Activated naive CD4-positive, alpha-beta T cell treated with anti-CD3 and anti-CD28 coated beads, Interleukin-2, amount 50 U/mL, for 24 hours (primary cell): ENCODE measurements at regions not wholly inside any gene's neighbourhood (a gene's known extent, or its start where the extent isn't known, plus 50 kb on each side); places are given as distances from the start of the nearest gene placed in this dataset.

Source experiments
- H3K27ac Mint-ChIP-seq: one replicate; pipeline ENCODE4 v1.8.0; 2021; ENCODE audit warnings: mild to moderate bottlenecking, mixed read lengths
- H3K27me3 Mint-ChIP-seq: one replicate; pipeline ENCODE4 v1.8.0; 2021; ENCODE audit warnings: mixed read lengths
- H3K36me3 Mint-ChIP-seq: one replicate; pipeline ENCODE4 v1.8.0; 2021; ENCODE audit warnings: mixed read lengths
- H3K4me1 Mint-ChIP-seq: one replicate; pipeline ENCODE4 v1.8.0; 2021; ENCODE audit warnings: mixed read lengths
- H3K4me3 Mint-ChIP-seq: one replicate; pipeline ENCODE4 v1.8.0; 2021; ENCODE audit warnings: mild to moderate bottlenecking, mixed read lengths
- H3K9me3 Mint-ChIP-seq: one replicate; pipeline ENCODE4 v1.8.0; 2021; ENCODE audit warnings: mixed read lengths

DNA sequence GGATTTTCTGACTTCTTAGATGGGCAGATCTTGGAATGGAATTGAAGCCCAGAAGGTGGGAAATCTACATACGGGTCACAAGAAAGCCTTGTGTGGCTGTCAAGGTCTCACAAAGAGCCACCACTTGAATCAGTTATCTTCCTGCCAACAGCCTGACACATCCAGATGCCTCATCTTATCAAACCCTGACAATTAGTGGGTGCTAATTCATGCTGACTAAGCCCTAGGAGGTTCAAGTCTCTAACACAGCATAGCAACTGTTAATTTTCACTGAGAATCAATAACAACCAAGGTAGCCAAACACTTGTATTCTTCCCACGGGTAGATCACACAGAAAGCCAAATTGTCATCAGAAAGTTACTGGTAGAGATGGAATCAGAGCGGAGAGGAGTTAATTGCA is 222.2 kb downstream of the TMEM167A start:
- no peak overlapping the region for H3K4me3 Mint-ChIP-seq
- no peak overlapping the region for H3K27ac Mint-ChIP-seq
- H3K9me3 Mint-ChIP-seq: no peaks in the 10 kb centered on the region
- H3K4me1 Mint-ChIP-seq: no peaks in the 10 kb centered on the region
- no peaks in the 10 kb centered on the region for H3K27me3 Mint-ChIP-seq
- H3K36me3 Mint-ChIP-seq: no peaks in the 10 kb centered on the region

DNA sequence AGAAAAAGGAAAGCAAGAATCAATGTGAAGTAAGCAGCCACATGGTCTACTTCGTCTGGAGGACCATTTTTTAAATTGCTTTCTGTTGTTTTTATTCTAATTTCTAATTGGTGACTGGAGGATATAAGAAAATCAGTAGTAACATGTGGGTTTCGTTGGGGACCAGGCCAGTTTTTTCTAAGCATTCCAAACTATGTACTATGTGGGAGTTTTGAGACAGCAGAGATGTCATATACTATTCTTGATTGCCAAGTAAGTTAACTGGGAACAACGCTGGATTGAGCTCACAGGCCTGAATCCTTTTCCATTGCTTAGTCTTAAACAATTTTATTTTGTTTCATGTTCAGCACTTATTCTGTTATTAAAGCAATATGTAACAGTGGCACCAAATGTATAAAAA is 225.7 kb downstream of the TMEM167A start:
- Mint-ChIP-seq H3K27me3 (peaks cover 4% of the 10 kb centered on the region), H3K4me3 (no peak overlapping the region), H3K9me3 (no peaks in the 10 kb centered on the region), H3K27ac (no peak overlapping the region), H3K4me1 (no peaks in the 10 kb centered on the region), H3K36me3 (no peaks in the 10 kb centered on the region)

DNA sequence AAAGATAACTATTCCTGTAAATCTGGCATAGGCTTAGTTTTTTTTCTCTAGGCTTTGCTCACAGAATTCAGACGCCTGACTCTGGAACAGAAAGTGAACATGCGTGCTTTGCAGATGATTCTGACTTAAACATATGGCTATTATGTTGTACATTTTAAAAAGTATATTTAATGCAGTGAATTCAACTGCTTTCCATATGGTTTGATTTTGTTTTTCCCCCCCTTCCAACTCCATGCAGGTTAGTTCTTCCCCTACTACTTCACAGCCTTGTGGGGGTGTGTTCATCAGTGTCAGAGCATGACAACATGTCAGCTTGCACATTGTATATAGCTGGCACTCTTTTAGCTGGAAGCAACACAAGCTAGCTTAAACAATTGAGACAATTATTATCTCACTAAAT is 226.8 kb downstream of the TMEM167A start:
- Mint-ChIP-seq H3K36me3 (no peaks in the 10 kb centered on the region), H3K4me1 (no peaks in the 10 kb centered on the region), H3K27ac (no peak overlapping the region), H3K4me3 (no peak overlapping the region), H3K9me3 (no peaks in the 10 kb centered on the region), H3K27me3 (peaks cover 5% of the 10 kb centered on the region)

DNA sequence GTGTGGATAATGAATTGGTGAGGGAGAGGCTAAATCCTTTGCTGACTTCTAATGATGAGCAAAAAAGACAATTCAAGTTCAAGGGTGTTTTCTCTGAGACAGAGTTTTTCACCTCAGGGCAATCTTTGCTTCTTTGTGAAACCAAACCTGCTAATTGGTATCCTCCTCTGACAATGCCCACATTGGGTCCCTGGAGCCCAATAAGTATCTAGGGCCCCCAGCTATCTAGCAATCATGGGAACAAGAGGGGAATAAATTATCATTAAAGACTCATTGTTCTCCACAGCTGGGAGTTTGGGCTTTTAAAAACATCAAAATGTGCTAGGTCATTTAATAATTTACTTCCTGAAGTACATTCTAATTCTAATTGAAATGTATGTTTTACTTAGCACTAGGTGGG is 227.3 kb downstream of the TMEM167A start:
- H3K4me1 Mint-ChIP-seq: no peaks in the 10 kb centered on the region
- H3K27ac Mint-ChIP-seq: no peak overlapping the region
- no peak overlapping the region for H3K4me3 Mint-ChIP-seq
- H3K27me3 Mint-ChIP-seq: peaks cover 6% of the 10 kb centered on the region
- no peaks in the 10 kb centered on the region for H3K36me3 Mint-ChIP-seq
- no peaks in the 10 kb centered on the region for H3K9me3 Mint-ChIP-seq

DNA sequence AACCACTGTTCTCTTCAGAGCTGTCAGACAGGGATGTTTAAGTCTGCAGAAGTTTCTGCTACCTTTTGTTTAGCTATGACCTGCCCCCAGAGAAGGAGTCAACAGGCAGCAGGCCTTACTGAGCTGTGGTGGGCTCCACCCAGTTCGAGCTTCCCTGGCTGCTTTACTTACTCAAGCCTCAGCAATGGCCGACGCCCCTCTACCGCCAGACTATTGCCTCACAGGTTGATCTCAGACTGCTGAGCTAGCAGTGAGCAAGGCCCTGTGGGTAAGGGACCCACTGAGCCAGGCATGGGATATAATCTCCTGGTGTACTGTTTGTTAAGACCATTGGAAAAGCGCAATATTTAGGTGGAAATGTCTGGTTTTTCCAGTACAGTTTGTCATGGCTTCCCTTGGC is 229.6 kb downstream of the TMEM167A start:
- Mint-ChIP-seq H3K27ac (no peak overlapping the region), H3K9me3 (peaks cover 4% of the 10 kb centered on the region), H3K4me1 (no peaks in the 10 kb centered on the region), H3K4me3 (no peak overlapping the region), H3K27me3 (peaks cover 8% of the 10 kb centered on the region), H3K36me3 (no peaks in the 10 kb centered on the region)

DNA sequence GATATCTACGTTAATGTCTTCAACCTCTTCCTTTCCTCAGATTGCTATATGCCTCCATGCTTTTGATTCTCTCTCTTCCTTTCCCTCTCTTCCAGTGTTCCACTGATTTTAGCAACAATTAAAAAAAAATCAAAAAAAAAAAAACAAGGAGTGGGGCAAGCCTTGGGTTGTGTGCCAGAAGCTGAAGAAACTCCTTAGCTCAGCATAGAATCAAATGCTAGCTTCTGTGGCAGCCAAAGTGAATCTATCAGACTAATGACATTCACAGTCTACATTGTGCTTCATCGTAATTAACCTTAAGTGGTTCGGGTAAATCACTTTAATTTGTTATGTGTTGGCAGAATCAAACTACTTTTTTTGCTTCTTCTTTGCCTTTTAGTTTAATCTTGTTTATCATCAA is 237.3 kb downstream of the TMEM167A start:
- H3K27me3 Mint-ChIP-seq: peaks cover 2% of the 10 kb centered on the region
- no peak overlapping the region for H3K4me3 Mint-ChIP-seq
- no peaks in the 10 kb centered on the region for H3K4me1 Mint-ChIP-seq
- no peaks in the 10 kb centered on the region for H3K36me3 Mint-ChIP-seq
- H3K27ac Mint-ChIP-seq: no peak overlapping the region
- peaks cover 13% of the 10 kb centered on the region for H3K9me3 Mint-ChIP-seq

DNA sequence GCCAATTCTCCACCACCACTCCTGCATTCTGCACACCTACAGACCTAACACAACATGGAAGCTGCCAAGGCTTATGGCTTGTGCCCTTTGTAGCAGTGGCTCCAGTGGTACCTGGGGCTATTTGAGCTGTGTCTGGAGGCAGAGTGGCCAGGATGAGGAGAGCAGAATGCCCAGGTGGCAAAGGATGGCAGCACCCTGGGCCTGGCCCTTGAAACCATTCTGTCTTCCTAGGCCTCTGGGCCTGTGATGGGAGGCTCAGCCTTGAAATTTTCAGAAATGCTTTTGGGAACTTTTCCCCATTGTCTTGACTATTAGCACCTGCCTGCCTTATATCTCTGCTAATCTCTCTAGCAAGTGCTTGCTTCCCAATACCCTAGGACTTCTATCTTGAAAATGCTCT is 241.7 kb downstream of the TMEM167A start:
- H3K4me3 Mint-ChIP-seq: no peak overlapping the region
- H3K27ac Mint-ChIP-seq: no peak overlapping the region
- H3K36me3 Mint-ChIP-seq: no peaks in the 10 kb centered on the region
- peaks cover under 1% of the 10 kb centered on the region for H3K27me3 Mint-ChIP-seq
- peaks cover 9% of the 10 kb centered on the region for H3K9me3 Mint-ChIP-seq
- no peaks in the 10 kb centered on the region for H3K4me1 Mint-ChIP-seq

DNA sequence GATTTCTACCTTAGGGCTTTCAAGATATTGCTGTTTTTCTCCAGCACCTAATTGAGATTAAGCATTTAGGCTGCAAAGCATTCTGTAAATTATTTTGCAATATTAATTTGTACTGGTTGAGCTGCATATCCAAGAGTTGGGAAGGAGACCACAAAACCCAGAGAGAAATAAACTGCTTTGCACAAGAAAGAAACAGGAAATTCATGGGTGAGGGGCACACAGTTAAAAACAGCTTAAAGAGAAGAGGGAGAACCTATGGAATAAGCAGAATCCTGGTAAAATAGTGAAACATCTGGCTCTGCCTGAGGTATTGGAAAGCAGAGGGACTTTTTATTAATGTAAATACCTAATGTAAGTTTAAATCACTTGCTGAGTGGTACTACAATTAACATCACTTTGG is 243.0 kb downstream of the TMEM167A start:
- peaks cover 3% of the 10 kb centered on the region for H3K27me3 Mint-ChIP-seq
- H3K36me3 Mint-ChIP-seq: no peaks in the 10 kb centered on the region
- no peak overlapping the region for H3K4me3 Mint-ChIP-seq
- no peaks in the 10 kb centered on the region for H3K4me1 Mint-ChIP-seq
- peaks cover 9% of the 10 kb centered on the region for H3K9me3 Mint-ChIP-seq
- H3K27ac Mint-ChIP-seq: no peak overlapping the region

DNA sequence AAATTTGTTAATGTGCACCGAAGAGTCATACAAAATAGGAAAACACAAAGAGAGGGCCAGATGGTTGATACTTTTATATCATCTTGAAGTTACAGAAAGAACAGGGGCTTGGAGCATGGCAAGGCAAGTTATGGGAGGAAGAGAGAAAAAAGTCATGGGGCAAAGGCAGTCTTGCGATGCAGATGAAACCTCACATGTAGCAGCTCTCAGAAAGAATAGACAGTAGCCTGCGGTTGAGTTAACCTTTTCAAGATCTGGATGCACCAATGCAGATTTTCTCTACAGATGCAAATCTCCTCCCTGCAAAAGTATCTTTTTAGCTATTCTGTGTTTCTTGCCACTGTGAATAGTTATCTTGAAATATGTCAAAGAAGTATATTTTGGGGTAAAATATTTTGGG is 243.9 kb downstream of the TMEM167A start:
- Mint-ChIP-seq H3K27ac (no peak overlapping the region), H3K9me3 (peaks cover 9% of the 10 kb centered on the region), H3K27me3 (peaks cover 3% of the 10 kb centered on the region), H3K4me3 (no peak overlapping the region), H3K4me1 (no peaks in the 10 kb centered on the region), H3K36me3 (no peaks in the 10 kb centered on the region)

DNA sequence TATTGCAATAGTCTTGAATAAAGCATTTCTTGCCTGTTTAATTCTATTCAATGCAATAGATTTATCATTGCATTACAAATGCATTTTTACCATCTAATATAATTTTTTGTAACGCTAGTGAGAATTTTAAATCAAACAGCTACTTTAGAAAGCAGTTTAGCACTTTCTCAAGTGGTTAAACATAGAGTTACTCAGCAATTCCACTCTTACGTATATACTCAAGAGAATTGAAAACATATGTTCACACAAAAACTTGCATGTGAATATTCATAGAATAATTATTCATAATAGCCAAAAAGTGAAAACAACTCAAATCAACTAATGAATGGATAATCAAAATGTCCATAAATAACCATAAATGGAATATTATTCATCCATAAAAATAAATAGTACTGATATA is 244.7 kb downstream of the TMEM167A start:
- Mint-ChIP-seq H3K36me3 (no peaks in the 10 kb centered on the region), H3K27ac (no peak overlapping the region)

DNA sequence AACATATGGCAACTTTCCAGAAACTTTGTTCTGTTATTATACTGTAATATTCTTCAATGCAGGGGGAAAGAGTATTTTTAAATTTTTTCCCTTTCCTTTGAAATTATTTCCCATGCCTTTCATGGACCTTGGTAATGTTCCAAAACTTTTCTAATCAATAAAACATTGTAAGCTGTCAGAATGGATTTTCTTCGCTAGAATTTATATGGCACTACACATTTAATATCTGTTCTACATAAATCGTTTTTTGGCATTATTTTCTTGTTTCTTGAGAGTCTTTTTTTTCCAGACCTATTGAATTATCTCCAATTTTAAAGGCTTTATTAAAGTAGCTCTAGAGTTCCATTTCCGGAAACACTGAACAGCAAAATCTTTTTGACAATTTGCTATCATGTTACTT is 249.0 kb downstream of the TMEM167A start:
- Mint-ChIP-seq H3K4me1 (no peaks in the 10 kb centered on the region), H3K36me3 (no peaks in the 10 kb centered on the region), H3K27ac (no peak overlapping the region), H3K4me3 (no peak overlapping the region), H3K9me3 (no peaks in the 10 kb centered on the region), H3K27me3 (peaks cover 3% of the 10 kb centered on the region)

More for the DNA sequence above, 244.7 kb downstream of the TMEM167A start:
- Mint-ChIP-seq H3K4me3 (no peak overlapping the region), H3K27me3 (peaks cover 3% of the 10 kb centered on the region), H3K4me1 (no peaks in the 10 kb centered on the region), H3K9me3 (peaks cover 9% of the 10 kb centered on the region)

DNA sequence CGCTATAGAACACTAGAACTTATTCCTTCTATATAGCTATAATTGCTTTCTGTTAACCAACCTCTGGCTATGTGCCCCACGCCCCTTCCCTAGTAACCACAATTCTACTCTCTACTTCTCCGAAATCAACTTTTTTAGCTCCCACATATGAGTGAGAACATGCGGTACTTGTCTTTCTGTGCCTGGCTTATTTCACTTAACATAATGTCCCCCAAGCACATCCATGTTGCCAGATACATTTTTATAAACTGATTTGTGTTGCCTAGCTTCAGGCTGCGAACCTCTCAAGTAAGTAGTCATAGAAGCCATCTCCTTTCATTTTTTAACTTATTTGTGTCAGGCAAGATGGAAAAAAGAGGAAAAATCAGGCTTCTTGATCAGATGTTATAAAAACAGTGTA is 249.5 kb downstream of the TMEM167A start:
- Mint-ChIP-seq H3K36me3 (no peaks in the 10 kb centered on the region), H3K27me3 (peaks cover 3% of the 10 kb centered on the region), H3K4me1 (no peaks in the 10 kb centered on the region), H3K4me3 (no peak overlapping the region), H3K9me3 (no peaks in the 10 kb centered on the region), H3K27ac (no peak overlapping the region)

DNA sequence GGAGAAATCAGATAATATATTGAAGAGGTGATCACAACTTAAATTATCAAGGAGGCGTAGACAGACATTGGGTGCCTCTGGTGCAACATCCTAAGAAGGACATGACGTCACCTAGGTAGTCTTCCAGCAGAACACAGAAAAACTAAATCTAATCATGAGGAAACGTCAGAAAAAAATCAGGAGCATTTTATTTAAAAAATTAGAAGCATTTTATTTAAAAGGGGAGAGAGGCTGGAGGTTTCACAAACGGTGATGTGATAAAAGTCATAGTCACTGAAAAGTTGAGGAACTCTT is 254.6 kb downstream of the TMEM167A start:
- H3K27me3 Mint-ChIP-seq: peaks cover 2% of the 10 kb centered on the region
- H3K4me3 Mint-ChIP-seq: no peak overlapping the region
- H3K36me3 Mint-ChIP-seq: no peaks in the 10 kb centered on the region
- no peak overlapping the region for H3K27ac Mint-ChIP-seq
- H3K4me1 Mint-ChIP-seq: no peaks in the 10 kb centered on the region
- H3K9me3 Mint-ChIP-seq: no peaks in the 10 kb centered on the region

DNA sequence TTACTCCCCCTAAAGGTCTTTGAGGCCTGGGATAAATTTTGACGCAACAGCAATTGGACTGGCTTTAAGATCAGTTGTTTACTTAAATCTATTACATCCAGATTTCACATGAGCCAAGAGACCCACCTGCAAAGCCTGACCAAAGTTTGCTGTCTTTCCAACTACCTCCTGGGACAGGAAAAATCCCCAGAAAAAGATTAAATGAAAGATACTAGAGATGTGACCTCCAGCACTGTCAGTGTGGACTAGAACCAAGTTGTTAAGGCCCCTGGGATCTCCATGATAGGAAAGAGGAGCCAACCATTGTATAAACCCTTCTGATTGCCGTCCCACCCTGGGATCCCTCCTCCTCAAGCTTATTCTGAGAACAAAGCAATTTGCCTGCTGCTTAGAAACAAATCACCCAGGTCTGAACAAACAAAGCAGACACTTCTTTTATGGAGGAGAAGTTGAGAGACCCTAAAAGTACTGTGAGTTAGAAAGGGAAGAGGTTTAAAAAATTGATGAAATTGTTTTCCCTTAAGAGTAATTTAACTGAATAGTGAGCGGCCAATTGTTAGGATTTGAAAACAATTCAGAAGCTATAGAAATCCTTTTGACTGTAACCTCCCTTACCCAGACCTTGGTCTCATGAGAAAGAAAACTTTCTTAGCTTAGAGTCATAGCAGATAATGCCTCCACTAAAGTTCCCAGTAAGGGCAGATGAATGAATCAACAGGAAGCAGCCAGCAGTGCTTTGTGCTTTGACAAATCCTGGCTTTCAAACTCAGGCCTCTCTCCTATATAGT is 255.2 kb downstream of the TMEM167A start:
- Mint-ChIP-seq H3K36me3 (no peaks in the 10 kb centered on the region), H3K4me3 (no peak overlapping the region), H3K27me3 (peaks cover 2% of the 10 kb centered on the region), H3K4me1 (no peaks in the 10 kb centered on the region), H3K9me3 (no peaks in the 10 kb centered on the region), H3K27ac (no peak overlapping the region)

DNA sequence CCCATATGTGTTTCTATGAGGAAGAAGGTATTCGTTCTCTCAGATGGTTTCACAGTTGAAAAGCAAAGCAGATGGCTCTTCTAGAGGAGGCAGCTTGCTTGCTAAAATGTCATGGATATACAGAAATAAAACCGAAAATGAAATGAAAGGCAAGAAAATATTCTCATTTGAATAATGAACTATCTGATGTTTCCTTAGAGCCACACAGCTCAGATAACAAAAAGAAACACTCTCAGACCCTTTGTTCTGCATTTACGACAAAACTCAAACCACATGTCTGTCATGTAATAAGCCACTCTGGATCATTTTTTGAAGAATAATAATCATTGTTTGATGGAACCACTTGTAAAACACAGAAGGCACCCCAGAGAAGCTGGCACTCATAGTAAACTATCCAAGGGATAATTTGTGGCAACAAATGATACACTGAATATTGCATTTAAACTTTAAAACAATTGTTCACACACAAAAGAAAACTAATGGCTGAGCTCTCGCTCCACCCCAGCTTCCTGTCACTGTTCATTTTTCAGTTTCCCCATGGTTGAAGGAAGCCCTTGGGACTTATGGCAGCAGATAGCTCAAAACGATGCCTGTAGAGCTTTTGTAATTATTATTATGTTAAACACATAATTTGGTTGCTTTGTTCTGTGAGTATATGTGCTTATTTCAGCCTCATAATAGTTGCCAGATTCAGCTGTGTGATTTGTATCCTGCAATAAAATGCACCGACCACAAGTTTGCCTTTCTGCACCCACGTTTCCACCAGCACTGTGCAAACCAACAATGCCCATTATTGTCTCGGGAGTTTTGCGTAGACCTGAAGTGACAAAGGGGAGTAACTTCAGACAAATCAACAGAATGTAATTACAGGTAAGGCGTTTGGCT is 256.0 kb downstream of the TMEM167A start:
- H3K4me3 Mint-ChIP-seq: no peak overlapping the region
- H3K36me3 Mint-ChIP-seq: no peaks in the 10 kb centered on the region
- H3K4me1 Mint-ChIP-seq: no peaks in the 10 kb centered on the region
- peaks cover 2% of the 10 kb centered on the region for H3K27me3 Mint-ChIP-seq
- H3K27ac Mint-ChIP-seq: no peak overlapping the region
- H3K9me3 Mint-ChIP-seq: no peaks in the 10 kb centered on the region

DNA sequence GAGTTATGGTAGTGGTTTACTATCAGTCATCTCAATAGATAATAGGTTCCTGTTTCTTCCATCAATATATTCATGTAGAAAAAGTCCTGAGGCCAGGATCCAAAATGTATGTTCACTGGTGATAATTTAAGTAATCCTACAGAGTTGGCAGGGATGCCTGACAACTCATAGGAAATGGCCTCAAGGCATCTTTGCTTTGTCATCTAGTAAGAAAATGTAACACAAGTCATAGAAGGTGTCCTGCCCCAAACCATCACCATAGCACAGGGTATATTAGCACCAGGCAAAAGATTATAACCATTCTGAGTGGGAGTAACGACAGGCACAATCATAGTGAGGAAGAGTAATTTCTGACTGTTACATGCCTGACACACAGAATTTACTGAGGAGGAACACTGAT is 257.0 kb downstream of the TMEM167A start:
- H3K4me3 Mint-ChIP-seq: no peak overlapping the region
- H3K27ac Mint-ChIP-seq: no peak overlapping the region
- H3K4me1 Mint-ChIP-seq: no peaks in the 10 kb centered on the region
- no peaks in the 10 kb centered on the region for H3K36me3 Mint-ChIP-seq
- H3K27me3 Mint-ChIP-seq: peaks cover 2% of the 10 kb centered on the region
- no peaks in the 10 kb centered on the region for H3K9me3 Mint-ChIP-seq
